ENCODE measurements at regions not wholly inside any gene's neighbourhood (a gene's known extent, or its start where the extent isn't known, plus 50 kb on each side); places are given as distances from the start of the nearest gene placed in this dataset.

DNA sequence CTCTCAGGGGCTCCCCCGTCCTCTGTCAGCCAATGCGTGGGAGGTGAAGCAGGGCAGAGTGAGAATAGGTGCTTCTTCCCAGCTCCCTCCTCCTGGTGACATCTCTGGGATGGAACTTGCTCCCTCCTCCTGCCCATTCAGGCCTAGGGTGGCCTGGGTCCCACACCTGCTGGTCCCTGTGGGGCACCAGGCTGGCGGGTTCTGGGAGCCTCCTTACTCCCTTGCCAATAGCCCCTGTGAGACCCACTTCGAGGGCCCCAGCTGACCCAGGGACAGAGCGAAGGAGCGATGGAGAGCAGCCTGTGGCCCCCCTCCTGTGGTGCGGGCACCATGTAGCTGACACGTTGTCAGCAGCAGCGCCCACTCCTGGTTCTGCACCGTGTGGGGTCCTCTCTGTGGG lies 512.6 kb downstream of the GLRX3 start:
- 67% methylated on average over 3 of the region's 10 CpGs; no CpG with 5 or more reads in 1 of the 2 experiments for WGBS, 2 experiments (ENCODE audit: extremely low coverage in 2 of 2, insufficient read length in 1 of 2)
- no peak for DNase-seq

More for the DNA sequence above, 512.6 kb downstream of the GLRX3 start:
- H3K9me1 ChIP-seq (ENCODE audit: insufficient read depth, low read length) = no peaks in the 10 kb centered on the region
- H2AK5ac ChIP-seq (ENCODE audit: low read depth, low read length) = no peak overlapping the region
- no peak overlapping the region for H2BK120ac ChIP-seq (ENCODE audit: low read depth, low read length)
- H2BK15ac ChIP-seq (ENCODE audit: low read depth, low read length) = no peak overlapping the region
- H2BK5ac ChIP-seq (ENCODE audit: low read depth, low read length, poor library complexity, severe bottlenecking) = no peak overlapping the region
- no peak overlapping the region for H2AFZ ChIP-seq (replicated peaks; ENCODE audit: low read length, poor library complexity)
- H4K91ac ChIP-seq (ENCODE audit: insufficient read depth, low read depth, low read length) = no peak overlapping the region
- no peak overlapping the region for H2AK9ac ChIP-seq (replicated peaks; ENCODE audit: low read depth, low read length, poor library complexity)
- no peak overlapping the region for H3K27ac ChIP-seq (ENCODE audit: insufficient read depth, low read length)
- no peak overlapping the region for H3K23ac ChIP-seq (ENCODE audit: low read depth, low read length)
- H3K4me2 ChIP-seq (ENCODE audit: low read depth, low read length) = no peak overlapping the region
- H2BK20ac ChIP-seq (ENCODE audit: low read depth, low read length) = no peak overlapping the region
- H3K4ac ChIP-seq (ENCODE audit: low read depth, low read length) = no peak overlapping the region
- H3K9ac ChIP-seq (ENCODE audit: low read depth, low read length) = no peak overlapping the region
- no peaks in the 10 kb centered on the region for H3K79me1 ChIP-seq (ENCODE audit: low read depth in 1 of 2, low read length in 2 of 2)
- H4K8ac ChIP-seq (ENCODE audit: low read depth in 2 of 2, low read length in 2 of 2) = no peak overlapping the region
- no peak for TF ChIP-seq MXI1 (IDR thresholded peaks at IDR 0.05; ENCODE audit: borderline replicate concordance, low read depth, low read length)
- TF ChIP-seq MAFK (IDR thresholded peaks at IDR 0.05; ENCODE audit: low read depth, low read length) = no peak
- TF ChIP-seq, protein P1, sequence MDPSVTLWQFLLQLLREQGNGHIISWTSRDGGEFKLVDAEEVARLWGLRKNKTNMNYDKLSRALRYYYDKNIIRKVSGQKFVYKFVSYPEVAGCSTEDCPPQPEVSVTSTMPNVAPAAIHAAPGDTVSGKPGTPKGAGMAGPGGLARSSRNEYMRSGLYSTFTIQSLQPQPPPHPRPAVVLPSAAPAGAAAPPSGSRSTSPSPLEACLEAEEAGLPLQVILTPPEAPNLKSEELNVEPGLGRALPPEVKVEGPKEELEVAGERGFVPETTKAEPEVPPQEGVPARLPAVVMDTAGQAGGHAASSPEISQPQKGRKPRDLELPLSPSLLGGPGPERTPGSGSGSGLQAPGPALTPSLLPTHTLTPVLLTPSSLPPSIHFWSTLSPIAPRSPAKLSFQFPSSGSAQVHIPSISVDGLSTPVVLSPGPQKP (IDR thresholded peaks at IDR 0.05; ENCODE audit: borderline replicate concordance, low read depth, low read length) = no peak
- no peak for TF ChIP-seq CHD1 (IDR thresholded peaks at IDR 0.05; ENCODE audit: low read depth, low read length)
- TF ChIP-seq FOS (IDR thresholded peaks at IDR 0.05; ENCODE audit: low read depth, low read length) = no peak
- no peak for TF ChIP-seq NFE2L2 (IDR thresholded peaks at IDR 0.05; ENCODE audit: low read depth, low read length)
- no peak for TF ChIP-seq RAD21 (IDR thresholded peaks at IDR 0.05; ENCODE audit: low read length)
- TF ChIP-seq RFX5 (IDR thresholded peaks at IDR 0.05; ENCODE audit: low read depth, low read length) = no peak
- TF ChIP-seq POLR2A (IDR thresholded peaks at IDR 0.05; ENCODE audit: low read depth, low read length) = no peak
- no peak for TF ChIP-seq SMC3 (IDR thresholded peaks at IDR 0.05; ENCODE audit: low read depth, low read length)
- TF ChIP-seq, protein P2, sequence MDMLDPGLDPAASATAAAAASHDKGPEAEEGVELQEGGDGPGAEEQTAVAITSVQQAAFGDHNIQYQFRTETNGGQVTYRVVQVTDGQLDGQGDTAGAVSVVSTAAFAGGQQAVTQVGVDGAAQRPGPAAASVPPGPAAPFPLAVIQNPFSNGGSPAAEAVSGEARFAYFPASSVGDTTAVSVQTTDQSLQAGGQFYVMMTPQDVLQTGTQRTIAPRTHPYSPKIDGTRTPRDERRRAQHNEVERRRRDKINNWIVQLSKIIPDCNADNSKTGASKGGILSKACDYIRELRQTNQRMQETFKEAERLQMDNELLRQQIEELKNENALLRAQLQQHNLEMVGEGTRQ (IDR thresholded peaks at IDR 0.05; ENCODE audit: low read depth, low read length) = no peak
- TF ChIP-seq, protein P3, sequence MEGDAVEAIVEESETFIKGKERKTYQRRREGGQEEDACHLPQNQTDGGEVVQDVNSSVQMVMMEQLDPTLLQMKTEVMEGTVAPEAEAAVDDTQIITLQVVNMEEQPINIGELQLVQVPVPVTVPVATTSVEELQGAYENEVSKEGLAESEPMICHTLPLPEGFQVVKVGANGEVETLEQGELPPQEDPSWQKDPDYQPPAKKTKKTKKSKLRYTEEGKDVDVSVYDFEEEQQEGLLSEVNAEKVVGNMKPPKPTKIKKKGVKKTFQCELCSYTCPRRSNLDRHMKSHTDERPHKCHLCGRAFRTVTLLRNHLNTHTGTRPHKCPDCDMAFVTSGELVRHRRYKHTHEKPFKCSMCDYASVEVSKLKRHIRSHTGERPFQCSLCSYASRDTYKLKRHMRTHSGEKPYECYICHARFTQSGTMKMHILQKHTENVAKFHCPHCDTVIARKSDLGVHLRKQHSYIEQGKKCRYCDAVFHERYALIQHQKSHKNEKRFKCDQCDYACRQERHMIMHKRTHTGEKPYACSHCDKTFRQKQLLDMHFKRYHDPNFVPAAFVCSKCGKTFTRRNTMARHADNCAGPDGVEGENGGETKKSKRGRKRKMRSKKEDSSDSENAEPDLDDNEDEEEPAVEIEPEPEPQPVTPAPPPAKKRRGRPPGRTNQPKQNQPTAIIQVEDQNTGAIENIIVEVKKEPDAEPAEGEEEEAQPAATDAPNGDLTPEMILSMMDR (conservative IDR thresholded peaks at IDR 0.05; ENCODE audit: low read depth, low read length) = no peak
- TF ChIP-seq MAZ (IDR thresholded peaks at IDR 0.05; ENCODE audit: borderline replicate concordance, low read depth, low read length) = no peak
- TF ChIP-seq CEBPB (IDR thresholded peaks at IDR 0.05; ENCODE audit: low read depth, low read length) = no peak
- no peak for TF ChIP-seq RCOR1 (IDR thresholded peaks at IDR 0.05; ENCODE audit: insufficient replicate concordance, low read length)
- TF ChIP-seq BHLHE40 (IDR thresholded peaks at IDR 0.05; ENCODE audit: low read depth, low read length) = no peak
- no TSS peak for BruUV-seq (replicated peaks)
- peaks cover 35% of the 10 kb centered on the region for H3K9me3 ChIP-seq (ENCODE audit: control insufficient read depth, insufficient read depth, low read length)
- ATAC-seq (ENCODE audit: low read depth) = no peak
- no peak overlapping the region for H3K14ac ChIP-seq (replicated peaks; ENCODE audit: low read depth, low read length)
- no peak overlapping the region for H3K18ac ChIP-seq (ENCODE audit: low read depth, low read length)
- no peaks in the 10 kb centered on the region for H3K36me3 ChIP-seq (ENCODE audit: control insufficient read depth, insufficient read depth, low read length)
- H3K56ac ChIP-seq (ENCODE audit: extremely low read depth, insufficient read depth, low read length) = no peak overlapping the region
- no peaks in the 10 kb centered on the region for H3K4me1 ChIP-seq (ENCODE audit: control insufficient read depth, insufficient read depth, low read length)
- in situ Hi-C loops (cut with MboI; ENCODE audit: low sequenced_read_pairs) (no loop called here), dilution Hi-C loops (cut with HindIII; ENCODE audit: low sequenced_read_pairs, unreplicated experiment) (no loop called here), intact Hi-C loops (cut with micrococcal nuclease) (no loop called here)
- POLR2A ChIA-PET (ENCODE audit: unreplicated experiment) = no interaction called here
- CTCF ChIA-PET = no interaction called here
- no peaks in the 10 kb centered on the region for H4K20me1 ChIP-seq (ENCODE audit: insufficient read depth, low read length)
- H3K27me3 ChIP-seq (ENCODE audit: control insufficient read depth, insufficient read depth, low read length) = no peaks in the 10 kb centered on the region
- H4K5ac ChIP-seq (ENCODE audit: low read depth, low read length) = no peak overlapping the region
- H3K4me3 ChIP-seq (ENCODE audit: insufficient read depth, low read depth, low read length) = no peak overlapping the region
